ENCODE measurements at regions not wholly inside any gene's neighbourhood (a gene's known extent, or its start where the extent isn't known, plus 50 kb on each side); places are given as distances from the start of the nearest gene placed in this dataset.

- DNase-seq: no peak
These were observed 165.2 kb upstream of the HES1 start for GRCh38 chr3:193970773-193971206.

GRCh38 chr3:193971261-193971751 lies 164.6 kb upstream of the HES1 start:
- DNase-seq: no peak

GRCh38 chr3:193971966-193972365 lies 164.0 kb upstream of the HES1 start:
- no peak for DNase-seq

- DNase-seq: no peak
These were observed 163.1 kb upstream of the HES1 start for GRCh38 chr3:193972832-193973231.

- no peak for DNase-seq
These were observed 161.7 kb upstream of the HES1 start for GRCh38 chr3:193974191-193974652.

- DNase-seq: no peak
These were observed 161.0 kb upstream of the HES1 start for GRCh38 chr3:193974671-193975535.

- DNase-seq: no peak
These were observed 158.3 kb upstream of the HES1 start for GRCh38 chr3:193977622-193978021.

- no peak for DNase-seq
These were observed 157.9 kb upstream of the HES1 start for GRCh38 chr3:193978030-193978429.

- DNase-seq: no peak
These were observed 157.5 kb upstream of the HES1 start for GRCh38 chr3:193978486-193978885.

- DNase-seq: no peak
These were observed 155.6 kb upstream of the HES1 start for GRCh38 chr3:193980326-193980725.

GRCh38 chr3:193980905-193981304 lies 155.0 kb upstream of the HES1 start:
- no peak for DNase-seq

GRCh38 chr3:193981504-193981903 lies 154.4 kb upstream of the HES1 start:
- no peak for DNase-seq

- DNase-seq: no peak
These were observed 153.7 kb upstream of the HES1 start for GRCh38 chr3:193982258-193982659.

GRCh38 chr3:193983846-193984818 lies 151.8 kb upstream of the HES1 start:
- DNase-seq: no peak

GRCh38 chr3:193984876-193985275 lies 151.1 kb upstream of the HES1 start:
- no peak for DNase-seq

- DNase-seq: no peak
These were observed 148.8 kb upstream of the HES1 start for GRCh38 chr3:193987186-193987585.

- no peak for DNase-seq
These were observed 146.8 kb upstream of the HES1 start for GRCh38 chr3:193989186-193989585.

- DNase-seq: no peak
These were observed 144.1 kb upstream of the HES1 start for GRCh38 chr3:193991666-193992424.

GRCh38 chr3:193992425-193993037 lies 143.4 kb upstream of the HES1 start:
- no peak for DNase-seq

GRCh38 chr3:193996221-193996620 lies 139.7 kb upstream of the HES1 start:
- no peak for DNase-seq

- DNase-seq: no peak
These were observed 139.3 kb upstream of the HES1 start for GRCh38 chr3:193996641-193997089.

Data from KG1 (cell line).